ENCODE measurements at regions not wholly inside any gene's neighbourhood (a gene's known extent, or its start where the extent isn't known, plus 50 kb on each side); places are given as distances from the start of the nearest gene placed in this dataset.

DNA sequence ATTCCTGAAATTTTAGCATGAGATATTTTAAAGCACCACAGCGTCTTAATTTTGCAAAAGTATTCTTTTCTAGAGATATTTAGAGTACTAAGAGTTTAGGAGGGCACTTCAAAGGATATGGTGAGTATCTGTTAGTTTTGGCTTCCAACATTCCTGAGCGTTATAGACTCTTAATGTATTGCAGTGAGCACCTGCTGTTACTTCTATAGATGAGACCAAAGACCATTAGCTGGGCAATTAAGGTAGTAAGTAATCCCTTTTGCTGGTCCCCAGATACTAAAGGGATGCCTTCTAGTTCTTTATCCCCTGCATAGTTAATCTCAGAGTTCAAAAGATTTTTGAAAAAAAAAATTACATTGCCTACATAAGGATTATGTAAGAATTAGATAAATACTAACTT lies 975.6 kb downstream of the GALC start:
- CTCF ChIA-PET: no interaction called here
- dilution Hi-C loops (cut with MboI; ENCODE audit: extremely low pct_ligation_motif_present, low sequenced_read_pairs): no loop called here

More for the DNA sequence above, 975.6 kb downstream of the GALC start:
- H2AFZ ChIP-seq (ENCODE audit: low read depth, low read length): no peak overlapping the region
- H3K4me1 ChIP-seq (ENCODE audit: control insufficient read depth, extremely low read depth, insufficient read depth, low read length): no peaks in the 10 kb centered on the region
- no peak overlapping the region for H3K9ac ChIP-seq (replicated peaks; ENCODE audit: extremely low read depth, insufficient read depth, low read length)
- H3K27me3 ChIP-seq (ENCODE audit: control insufficient read depth in 2 of 2, insufficient read depth in 2 of 2, low read length in 2 of 2): no peaks in the 10 kb centered on the region
- no TSS peak for BruUV-seq (replicated peaks)
- H3K4me2 ChIP-seq (ENCODE audit: insufficient read depth, low read length): no peak overlapping the region
- DNase-seq (ENCODE audit: low read depth, low spot score) (no peak), FAIRE-seq (no peak)
- H3K4me3 ChIP-seq (replicated peaks in 1 of 3; ENCODE audit: insufficient read depth in 1 of 3, low read depth in 1 of 3, low read length in 3 of 3): no peak overlapping the region
- H3K9me1 ChIP-seq (replicated peaks; ENCODE audit: control insufficient read depth, extremely low read depth, insufficient read depth, low read length): no peaks in the 10 kb centered on the region
- intact Hi-C loops (cut with micrococcal nuclease): no loop called here
- H3K79me2 ChIP-seq (ENCODE audit: control insufficient read depth, insufficient read depth, low read length): no peaks in the 10 kb centered on the region
- POLR2A ChIA-PET: no interaction called here
- H3K9me3 ChIP-seq (replicated peaks; ENCODE audit: control insufficient read depth, insufficient read depth, low read length): no peaks in the 10 kb centered on the region
- H3K36me3 ChIP-seq (ENCODE audit: control insufficient read depth in 2 of 2, extremely low read depth in 1 of 2, insufficient read depth in 2 of 2, low read length in 2 of 2): no peaks in the 10 kb centered on the region
- no peak overlapping the region for H3K27ac ChIP-seq (ENCODE audit: insufficient read depth, low read depth, low read length)
- TF ChIP-seq GATA2 (IDR thresholded peaks at IDR 0.05; ENCODE audit: insufficient read depth, insufficient read length, low read depth, low read length) (no peak), FOS (IDR thresholded peaks at IDR 0.05; ENCODE audit: borderline replicate concordance, insufficient read depth, low read length) (no peak), MYC (IDR thresholded peaks at IDR 0.05; ENCODE audit: low read depth, low read length) (no peak), POLR2A (IDR thresholded peaks at IDR 0.05; ENCODE audit: low read depth, low read length) (no peak), EZH2 (IDR thresholded peaks at IDR 0.05; ENCODE audit: borderline replicate concordance, low read depth, low read length, severe bottlenecking) (no peak), CTCF (IDR thresholded peaks at IDR 0.05; ENCODE audit: extremely low read depth in 1 of 2, insufficient read depth in 1 of 2, low read depth in 1 of 2, low read length in 2 of 2) (no peak), JUN (IDR thresholded peaks at IDR 0.05; ENCODE audit: borderline replicate concordance, insufficient read depth, insufficient read length, low read depth) (no peak), POLR2AphosphoS5 (IDR thresholded peaks at IDR 0.05; ENCODE audit: insufficient read depth, low read depth, low read length) (no peak)
- TF ChIP-seq, protein P1, sequence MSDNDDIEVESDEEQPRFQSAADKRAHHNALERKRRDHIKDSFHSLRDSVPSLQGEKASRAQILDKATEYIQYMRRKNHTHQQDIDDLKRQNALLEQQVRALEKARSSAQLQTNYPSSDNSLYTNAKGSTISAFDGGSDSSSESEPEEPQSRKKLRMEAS (IDR thresholded peaks at IDR 0.05; ENCODE audit: insufficient read depth, insufficient read length): no peak
- no peaks in the 10 kb centered on the region for H4K20me1 ChIP-seq (replicated peaks; ENCODE audit: control insufficient read depth, extremely low read depth, insufficient read depth, low read length)
